Smooth muscle cell (in vitro differentiated cells): ENCODE measurements at regions not wholly inside any gene's neighbourhood (a gene's known extent, or its start where the extent isn't known, plus 50 kb on each side); places are given as distances from the start of the nearest gene placed in this dataset.

Source experiments
- DNase-seq: peaks from one replicate; lab custom pipeline; 2025; ENCODE audit not compliant: unreplicated experiment; lab: John Stamatoyannopoulos, UW
- H2AFZ ChIP-seq: fragments of 200-600 bp; sonication (generic); 2 replicates; pipeline ENCODE4 v1.6.0; 2016; ENCODE audit warnings: antibody characterized with exemption, low read depth, mild to moderate bottlenecking
- H3F3A ChIP-seq: fragments of 200-600 bp; sonication (generic); 2 replicates; pipeline ENCODE4 v1.6.0; 2017; ENCODE audit warnings: antibody characterized with exemption, low read depth
- H3K27ac ChIP-seq: fragments of 200-600 bp; sonication (generic); 2 replicates; pipeline ENCODE4 v1.5.1; 2016; ENCODE audit warnings: low read depth, mild to moderate bottlenecking
- H3K27me3 ChIP-seq: fragments of 200-600 bp; sonication (generic); 2 replicates; pipeline ENCODE4 v1.6.1; 2016; ENCODE audit warnings: low read depth, mild to moderate bottlenecking
- H3K36me3 ChIP-seq: fragments of 200-600 bp; sonication (generic); 2 replicates; pipeline ENCODE4 v1.5.1; 2016; ENCODE audit warnings: low read depth
- H3K4me1 ChIP-seq: fragments of 200-600 bp; sonication (generic); 2 replicates; pipeline ENCODE4 v1.5.1; 2016; ENCODE audit warnings: low read depth
- H3K4me2 ChIP-seq: fragments of 200-600 bp; sonication (generic); 2 replicates; pipeline ENCODE4 v1.6.0; 2016; ENCODE audit warnings: mild to moderate bottlenecking
- H3K4me3 ChIP-seq: fragments of 200-600 bp; sonication (generic); 2 replicates; pipeline ENCODE4 v1.5.1; 2016; ENCODE audit warnings: mild to moderate bottlenecking
- H3K79me2 ChIP-seq: fragments of 200-600 bp; sonication (generic); 2 replicates; pipeline ENCODE4 v1.6.0; 2016; ENCODE audit warnings: low read depth, mild to moderate bottlenecking
- H3K9ac ChIP-seq: fragments of 200-600 bp; sonication (generic); 2 replicates; pipeline ENCODE4 v1.6.0; 2016; ENCODE audit warnings: low read depth
- H3K9me3 ChIP-seq: fragments of 200-600 bp; sonication (generic); replicated peaks from 2 replicates; pipeline ENCODE4 v1.5.1; 2016; ENCODE audit warnings: low read depth
- H4K20me1 ChIP-seq: fragments of 200-600 bp; sonication (generic); 2 replicates; pipeline ENCODE4 v1.6.0; 2016; ENCODE audit warnings: low read depth
- WGBS: methylation state at CpG from one replicate; pipeline ENCODE4 v1.1.7; 2016; ENCODE audit warnings: low lambda C conversion rate; 5-methylcytosine and 5-hydroxymethylcytosine counted together
- TF ChIP-seq, protein P1 (sequence below): fragments of 200-600 bp; sonication (generic); IDR thresholded peaks from 2 replicates; pipeline ENCODE4 v1.5.1; 2017; ENCODE audit warnings: borderline replicate concordance, mild to moderate bottlenecking, antibody characterized with exemption; ENCODE audit not compliant: insufficient read depth, poor library complexity, severe bottlenecking

DNA sequence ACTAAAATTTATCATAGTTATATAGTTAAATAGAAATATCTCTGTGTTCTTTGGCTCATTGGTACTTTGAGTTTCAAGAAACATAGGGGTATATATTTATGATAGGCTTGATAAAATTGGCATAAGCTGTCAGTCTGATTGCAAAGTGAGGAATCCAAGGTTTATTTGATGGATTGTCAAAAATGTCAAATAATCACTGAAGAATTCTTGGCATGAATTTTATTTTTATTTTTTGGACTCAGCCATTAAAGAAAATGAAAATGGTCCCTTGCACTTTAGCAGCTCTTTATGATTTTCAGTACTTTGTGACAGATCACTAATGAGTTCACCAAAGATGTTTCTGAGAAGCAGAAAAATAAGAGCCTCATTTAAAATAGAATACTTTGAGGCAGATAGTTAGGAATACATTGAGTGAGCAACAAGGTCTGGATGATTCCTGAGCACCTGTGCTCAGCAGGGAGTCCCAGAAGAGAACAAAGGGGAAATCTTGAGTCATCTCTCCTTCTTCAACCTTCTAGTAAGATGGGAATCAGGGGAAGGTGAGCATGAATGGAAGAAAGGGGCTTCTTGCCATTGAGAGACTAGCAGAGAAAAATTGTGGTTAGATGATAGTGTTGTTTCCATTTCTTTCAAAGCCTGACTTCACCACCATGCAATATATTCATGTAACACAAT, 85.3 kb upstream of the VEPH1 start:
- no peak overlapping the region for H3K9ac ChIP-seq
- no peaks in the 10 kb centered on the region for H3F3A ChIP-seq
- H3K27ac ChIP-seq = no peak overlapping the region
- H3K4me3 ChIP-seq = no peak overlapping the region
- H3K79me2 ChIP-seq = no peaks in the 10 kb centered on the region
- H3K9me3 ChIP-seq = no peaks in the 10 kb centered on the region
- no peak for DNase-seq
- H3K4me2 ChIP-seq = no peak overlapping the region
- no peak overlapping the region for H2AFZ ChIP-seq
- no peaks in the 10 kb centered on the region for H4K20me1 ChIP-seq
- TF ChIP-seq, protein P1, sequence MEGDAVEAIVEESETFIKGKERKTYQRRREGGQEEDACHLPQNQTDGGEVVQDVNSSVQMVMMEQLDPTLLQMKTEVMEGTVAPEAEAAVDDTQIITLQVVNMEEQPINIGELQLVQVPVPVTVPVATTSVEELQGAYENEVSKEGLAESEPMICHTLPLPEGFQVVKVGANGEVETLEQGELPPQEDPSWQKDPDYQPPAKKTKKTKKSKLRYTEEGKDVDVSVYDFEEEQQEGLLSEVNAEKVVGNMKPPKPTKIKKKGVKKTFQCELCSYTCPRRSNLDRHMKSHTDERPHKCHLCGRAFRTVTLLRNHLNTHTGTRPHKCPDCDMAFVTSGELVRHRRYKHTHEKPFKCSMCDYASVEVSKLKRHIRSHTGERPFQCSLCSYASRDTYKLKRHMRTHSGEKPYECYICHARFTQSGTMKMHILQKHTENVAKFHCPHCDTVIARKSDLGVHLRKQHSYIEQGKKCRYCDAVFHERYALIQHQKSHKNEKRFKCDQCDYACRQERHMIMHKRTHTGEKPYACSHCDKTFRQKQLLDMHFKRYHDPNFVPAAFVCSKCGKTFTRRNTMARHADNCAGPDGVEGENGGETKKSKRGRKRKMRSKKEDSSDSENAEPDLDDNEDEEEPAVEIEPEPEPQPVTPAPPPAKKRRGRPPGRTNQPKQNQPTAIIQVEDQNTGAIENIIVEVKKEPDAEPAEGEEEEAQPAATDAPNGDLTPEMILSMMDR = no peak
- no peaks in the 10 kb centered on the region for H3K4me1 ChIP-seq
- peaks cover 19% of the 10 kb centered on the region for H3K27me3 ChIP-seq
- no peaks in the 10 kb centered on the region for H3K36me3 ChIP-seq

DNA sequence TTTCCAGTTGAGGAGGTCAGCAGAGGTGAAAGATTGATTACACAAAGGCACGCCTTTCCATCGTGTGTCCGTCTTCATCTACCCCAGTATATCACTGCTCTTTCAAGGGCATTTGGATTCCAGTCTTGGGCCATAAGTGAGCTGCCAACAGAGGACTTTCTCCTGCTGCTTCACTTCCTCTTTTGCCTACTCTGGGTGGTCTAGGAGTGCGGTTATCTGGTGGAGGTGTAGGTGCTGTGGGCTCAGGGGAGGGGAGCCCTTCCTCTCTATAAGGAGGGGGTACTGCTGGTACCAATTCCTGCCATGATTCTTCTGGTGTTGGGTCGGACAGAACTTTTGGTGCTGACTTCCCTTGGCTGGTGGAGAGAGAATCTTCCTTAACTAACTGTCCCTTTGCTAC, 83.1 kb upstream of the VEPH1 start:
- Histone ChIP-seq H3K27ac (no peak overlapping the region), H3K79me2 (no peaks in the 10 kb centered on the region), H3K9ac (no peak overlapping the region), H3K4me2 (no peak overlapping the region), H2AFZ (no peak overlapping the region), H3K9me3 (no peaks in the 10 kb centered on the region), H3K4me1 (no peaks in the 10 kb centered on the region), H4K20me1 (no peaks in the 10 kb centered on the region), H3K27me3 (peaks cover 6% of the 10 kb centered on the region), H3F3A (no peaks in the 10 kb centered on the region), H3K4me3 (no peak overlapping the region), H3K36me3 (no peaks in the 10 kb centered on the region)
- TF ChIP-seq, protein P1 = no peak
- 96% methylated on average over 5 of the region's 5 CpGs for WGBS
- no peak for DNase-seq

DNA sequence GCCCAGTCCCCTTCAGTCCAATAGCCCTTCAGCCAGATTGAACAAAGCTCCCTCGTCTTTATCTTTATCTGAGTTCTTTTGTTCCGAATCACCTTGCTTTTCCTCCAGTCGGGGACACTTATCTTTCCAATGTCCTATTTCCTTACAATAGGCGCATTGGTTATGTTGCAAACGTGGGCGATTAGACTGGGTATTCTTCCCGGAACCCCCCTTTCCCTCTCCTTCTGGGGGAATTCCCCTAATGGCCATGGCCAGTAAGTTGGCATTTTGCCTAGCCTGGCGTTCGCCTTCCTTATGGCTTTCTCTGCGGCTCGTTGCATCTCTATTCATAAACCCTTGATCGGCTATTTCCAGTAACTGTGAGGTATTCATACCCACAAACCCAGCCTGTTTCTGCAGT, 82.2 kb upstream of the VEPH1 start:
- Histone ChIP-seq H3K9me3 (no peaks in the 10 kb centered on the region), H3K36me3 (no peaks in the 10 kb centered on the region), H3F3A (no peaks in the 10 kb centered on the region), H3K27ac (no peak overlapping the region), H3K9ac (no peak overlapping the region), H3K79me2 (no peaks in the 10 kb centered on the region), H3K4me2 (no peak overlapping the region), H4K20me1 (no peaks in the 10 kb centered on the region), H3K4me1 (no peaks in the 10 kb centered on the region), H3K27me3 (peaks cover 4% of the 10 kb centered on the region), H2AFZ (no peak overlapping the region), H3K4me3 (no peak overlapping the region)
- TF ChIP-seq, protein P1 = no peak
- no peak for DNase-seq
- WGBS = 81% methylated on average over 12 of the region's 12 CpGs

DNA sequence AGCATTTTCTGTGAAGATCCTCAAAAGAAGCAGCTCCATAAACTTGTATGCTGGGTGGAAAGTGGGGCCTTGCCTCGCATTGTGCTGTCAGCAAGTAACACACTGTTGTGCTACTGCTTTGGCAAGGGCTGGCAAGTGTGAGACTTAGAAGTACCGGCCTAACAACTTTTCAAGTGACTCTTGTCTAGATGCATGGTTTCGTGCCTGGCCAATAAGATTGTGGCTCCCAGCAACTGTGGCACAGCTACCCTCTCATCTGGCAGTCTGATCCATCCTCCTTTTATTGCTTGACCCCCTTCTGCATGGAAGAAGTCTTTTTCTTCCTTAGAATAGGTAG, 79.4 kb upstream of the VEPH1 start:
- Histone ChIP-seq H3K9ac (no peak overlapping the region), H3K36me3 (no peaks in the 10 kb centered on the region), H3K27me3 (no peaks in the 10 kb centered on the region), H3F3A (no peaks in the 10 kb centered on the region), H3K4me1 (no peaks in the 10 kb centered on the region), H3K79me2 (no peaks in the 10 kb centered on the region), H3K4me3 (no peak overlapping the region), H2AFZ (no peak overlapping the region), H3K9me3 (no peaks in the 10 kb centered on the region), H4K20me1 (no peaks in the 10 kb centered on the region), H3K27ac (no peak overlapping the region), H3K4me2 (no peak overlapping the region)
- TF ChIP-seq, protein P1 = no peak
- WGBS = 95% methylated on average over 3 of the region's 3 CpGs
- no peak for DNase-seq
